SU-DHL-6 (cell line): ENCODE measurements at regions not wholly inside any gene's neighbourhood (a gene's known extent, or its start where the extent isn't known, plus 50 kb on each side); places are given as distances from the start of the nearest gene placed in this dataset.

Experiments used
- H2AFZ ChIP-seq: fragments of 200-600 bp; sonication (generic); 2 replicates; pipeline ENCODE4 v1.6.1; 2014; ENCODE audit warnings: low read depth, mild to moderate bottlenecking, moderate library complexity, mixed read lengths, antibody characterized with exemption, low read length; ENCODE audit not compliant: severe bottlenecking
- H3F3A ChIP-seq: fragments of 200-600 bp; shearing (Covaris generic); 2 replicates; pipeline ENCODE4 v1.6.0; 2016; ENCODE audit warnings: antibody characterized with exemption, mild to moderate bottlenecking; ENCODE audit not compliant: insufficient read depth
- H3K27ac ChIP-seq: fragments of 200-600 bp; sonication (generic); 2 replicates; pipeline ENCODE4 v1.5.1; 2016; ENCODE audit warnings: low read depth, mild to moderate bottlenecking, low read length, moderate library complexity, mixed read lengths
- H3K27me3 ChIP-seq: fragments of 200-600 bp; sonication (generic), shearing (Covaris generic); 2 replicates; pipeline ENCODE4 v1.6.0; 2014; ENCODE audit warnings: mild to moderate bottlenecking, low read length
- H3K36me3 ChIP-seq: fragments of 200-600 bp; sonication (generic); 2 replicates; pipeline ENCODE4 v1.6.1; 2014; ENCODE audit warnings: mild to moderate bottlenecking, low read length, mixed read lengths
- H3K4me2 ChIP-seq: fragments of 300-600, 200-600 bp; shearing (Covaris generic), sonication (generic); 2 replicates; pipeline ENCODE4 v1.6.0; 2014; ENCODE audit warnings: low read length, low read depth, mild to moderate bottlenecking; ENCODE audit not compliant: poor library complexity, severe bottlenecking
- H3K4me3 ChIP-seq: fragments of 200-600 bp; sonication (generic); 2 replicates; pipeline ENCODE4 v1.5.1; 2014; ENCODE audit warnings: antibody characterized with exemption, low read length, mild to moderate bottlenecking, mixed read lengths; ENCODE audit not compliant: insufficient read depth, poor library complexity, severe bottlenecking
- H3K79me2 ChIP-seq: fragments of 200-600 bp; sonication (generic); 2 replicates; pipeline ENCODE4 v1.6.1; 2014; ENCODE audit warnings: mild to moderate bottlenecking, low read length, moderate library complexity; ENCODE audit not compliant: insufficient read depth
- H3K9ac ChIP-seq: fragments of 200-600 bp; sonication (generic); 2 replicates; pipeline ENCODE4 v1.7.0; 2014; ENCODE audit warnings: mild to moderate bottlenecking, low read length
- H3K9me2 ChIP-seq: fragments of 200-600 bp; sonication (generic); replicated peaks from 2 replicates; pipeline ENCODE4 v1.6.1; 2014; ENCODE audit warnings: low read length; ENCODE audit not compliant: insufficient read depth
- H3K9me3 ChIP-seq: fragments of 200-600 bp; sonication (generic); 2 replicates; pipeline ENCODE4 v1.6.1; 2014; ENCODE audit warnings: low read length, mixed read lengths; ENCODE audit not compliant: insufficient read depth
- H4K20me1 ChIP-seq: fragments of 200-600 bp; sonication (generic); 2 replicates; pipeline ENCODE4 v1.6.1; 2014; ENCODE audit warnings: low read depth, mild to moderate bottlenecking, antibody characterized with exemption, low read length, moderate library complexity, mixed read lengths
- EZH2phosphoT487 ChIP-seq: fragments of 200-600 bp; sonication (generic), shearing (Covaris generic); conservative IDR thresholded peaks from 2 replicates; pipeline ENCODE4 v1.6.1; 2018; ENCODE audit warnings: mild to moderate bottlenecking, antibody characterized with exemption, low read length, moderate library complexity, mixed read lengths
- TF ChIP-seq, protein P1 (sequence below): fragments of 200-600 bp; sonication (generic); IDR thresholded peaks from one replicate; pipeline ENCODE4 v1.5.1; 2017; ENCODE audit warnings: antibody characterized with exemption, mild to moderate bottlenecking, low read length, moderate library complexity; ENCODE audit not compliant: insufficient read depth, poor library complexity, severe bottlenecking

DNA sequence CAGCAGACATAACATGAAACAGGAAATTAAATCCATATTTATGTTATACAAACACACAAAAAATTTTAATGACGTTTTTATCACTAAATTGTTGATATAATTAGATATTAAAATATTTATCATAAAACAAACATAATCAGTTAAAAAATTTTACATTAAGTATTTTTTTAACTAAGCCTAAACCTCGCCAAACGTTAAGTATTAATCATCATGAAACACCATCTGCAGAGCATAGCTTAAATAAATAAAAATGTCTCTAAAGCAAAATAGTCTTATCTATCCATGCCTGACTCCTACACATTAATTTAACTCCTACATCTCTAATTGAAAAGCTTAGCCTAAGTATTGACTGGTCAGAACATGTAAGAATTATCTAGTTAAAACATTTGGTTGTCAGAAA, 271.6 kb upstream of the RND3 start:
- H3F3A ChIP-seq: no peaks in the 10 kb centered on the region
- no peak overlapping the region for H3K27ac ChIP-seq
- no peaks in the 10 kb centered on the region for H3K9me2 ChIP-seq
- H2AFZ ChIP-seq: no peak overlapping the region
- no peaks in the 10 kb centered on the region for H3K79me2 ChIP-seq
- TF ChIP-seq, protein P1, sequence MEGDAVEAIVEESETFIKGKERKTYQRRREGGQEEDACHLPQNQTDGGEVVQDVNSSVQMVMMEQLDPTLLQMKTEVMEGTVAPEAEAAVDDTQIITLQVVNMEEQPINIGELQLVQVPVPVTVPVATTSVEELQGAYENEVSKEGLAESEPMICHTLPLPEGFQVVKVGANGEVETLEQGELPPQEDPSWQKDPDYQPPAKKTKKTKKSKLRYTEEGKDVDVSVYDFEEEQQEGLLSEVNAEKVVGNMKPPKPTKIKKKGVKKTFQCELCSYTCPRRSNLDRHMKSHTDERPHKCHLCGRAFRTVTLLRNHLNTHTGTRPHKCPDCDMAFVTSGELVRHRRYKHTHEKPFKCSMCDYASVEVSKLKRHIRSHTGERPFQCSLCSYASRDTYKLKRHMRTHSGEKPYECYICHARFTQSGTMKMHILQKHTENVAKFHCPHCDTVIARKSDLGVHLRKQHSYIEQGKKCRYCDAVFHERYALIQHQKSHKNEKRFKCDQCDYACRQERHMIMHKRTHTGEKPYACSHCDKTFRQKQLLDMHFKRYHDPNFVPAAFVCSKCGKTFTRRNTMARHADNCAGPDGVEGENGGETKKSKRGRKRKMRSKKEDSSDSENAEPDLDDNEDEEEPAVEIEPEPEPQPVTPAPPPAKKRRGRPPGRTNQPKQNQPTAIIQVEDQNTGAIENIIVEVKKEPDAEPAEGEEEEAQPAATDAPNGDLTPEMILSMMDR: no peak
- no peak for TF ChIP-seq EZH2phosphoT487
- H3K4me3 ChIP-seq: no peak overlapping the region
- H3K9ac ChIP-seq: no peak overlapping the region
- H3K27me3 ChIP-seq: no peaks in the 10 kb centered on the region
- no peak overlapping the region for H3K4me2 ChIP-seq
- H3K9me3 ChIP-seq: no peaks in the 10 kb centered on the region
- no peaks in the 10 kb centered on the region for H4K20me1 ChIP-seq
- H3K36me3 ChIP-seq: no peaks in the 10 kb centered on the region

DNA sequence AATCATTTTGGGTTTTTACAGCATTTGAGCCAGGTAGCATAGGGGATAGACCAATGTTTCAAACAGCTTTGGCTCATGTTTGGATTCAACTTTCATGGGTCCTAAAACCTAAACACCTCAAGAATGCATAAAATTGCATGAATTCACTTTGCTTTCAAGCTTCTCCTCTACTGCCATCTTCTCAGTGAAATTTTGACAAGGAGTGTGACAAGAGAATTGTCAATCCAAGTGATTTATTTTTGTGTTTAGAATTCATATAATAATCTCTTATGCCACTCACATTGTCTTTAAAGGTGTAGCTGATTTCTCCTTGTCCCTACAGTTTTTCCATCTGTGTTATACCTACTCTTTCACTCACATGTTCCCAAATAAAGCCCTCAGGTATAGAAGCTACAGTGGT, 264.8 kb upstream of the RND3 start:
- Histone ChIP-seq H4K20me1 (no peaks in the 10 kb centered on the region), H3K4me3 (no peak overlapping the region), H3K9ac (no peak overlapping the region), H3F3A (no peaks in the 10 kb centered on the region), H3K9me3 (no peaks in the 10 kb centered on the region), H2AFZ (no peak overlapping the region), H3K9me2 (no peaks in the 10 kb centered on the region), H3K4me2 (no peak overlapping the region), H3K27ac (no peak overlapping the region), H3K79me2 (no peaks in the 10 kb centered on the region), H3K36me3 (no peaks in the 10 kb centered on the region), H3K27me3 (no peaks in the 10 kb centered on the region)
- no peak for TF ChIP-seq EZH2phosphoT487
- TF ChIP-seq, protein P1: no peak

DNA sequence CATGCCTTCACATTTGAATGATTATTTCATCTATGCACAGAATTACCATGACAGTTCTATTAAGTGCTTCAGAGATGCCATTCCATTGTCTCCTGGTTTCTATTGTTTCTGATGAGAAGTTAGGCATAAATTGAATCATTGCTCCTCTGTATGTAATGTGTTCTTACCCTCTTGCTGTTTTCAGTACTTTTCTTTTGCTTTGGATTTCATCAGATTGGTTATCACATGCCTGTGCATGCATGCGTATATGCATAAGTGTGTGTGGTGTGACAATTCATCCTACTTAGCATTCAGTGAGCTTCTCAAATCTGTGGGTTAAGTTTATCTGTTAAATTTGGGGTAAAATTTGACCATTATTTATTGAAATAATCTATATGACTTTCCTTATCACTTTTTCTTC, 263.3 kb upstream of the RND3 start:
- Histone ChIP-seq H2AFZ (no peak overlapping the region), H3K36me3 (no peaks in the 10 kb centered on the region), H3K27me3 (no peaks in the 10 kb centered on the region), H3K4me3 (no peak overlapping the region), H3K79me2 (no peaks in the 10 kb centered on the region), H3K27ac (no peak overlapping the region), H4K20me1 (no peaks in the 10 kb centered on the region), H3K9me2 (no peaks in the 10 kb centered on the region), H3K4me2 (no peak overlapping the region), H3K9ac (no peak overlapping the region), H3F3A (no peaks in the 10 kb centered on the region), H3K9me3 (no peaks in the 10 kb centered on the region)
- TF ChIP-seq EZH2phosphoT487: no peak
- TF ChIP-seq, protein P1: no peak

DNA sequence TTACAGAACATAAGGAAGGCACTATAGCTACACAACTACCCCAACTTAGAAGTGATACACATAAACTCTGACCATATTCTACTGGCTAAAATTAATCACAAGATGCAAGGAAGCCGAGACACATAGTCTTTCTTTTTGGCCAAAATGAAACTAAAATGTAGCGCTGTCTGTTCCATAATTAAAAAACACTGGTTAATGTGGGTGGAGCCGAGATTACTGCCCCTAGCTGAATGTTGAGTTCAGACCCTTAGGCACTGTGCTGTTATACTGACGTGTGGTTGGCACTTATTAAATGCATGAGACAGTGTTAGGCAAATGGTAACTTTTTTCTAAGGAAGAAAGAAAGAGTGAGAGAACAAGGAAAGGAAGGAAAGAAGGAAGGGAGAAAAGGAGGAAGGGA, 254.6 kb upstream of the RND3 start:
- Histone ChIP-seq H3K4me2 (no peak overlapping the region), H3K4me3 (no peak overlapping the region)

More for the DNA sequence above, 254.6 kb upstream of the RND3 start:
- no peaks in the 10 kb centered on the region for H3K27me3 ChIP-seq
- H3K9me3 ChIP-seq: no peaks in the 10 kb centered on the region
- H3K9ac ChIP-seq: no peak overlapping the region
- H4K20me1 ChIP-seq: no peaks in the 10 kb centered on the region
- H3F3A ChIP-seq: no peaks in the 10 kb centered on the region
- no peak overlapping the region for H2AFZ ChIP-seq
- H3K27ac ChIP-seq: no peak overlapping the region
- no peaks in the 10 kb centered on the region for H3K9me2 ChIP-seq
- H3K79me2 ChIP-seq: no peaks in the 10 kb centered on the region
- TF ChIP-seq, protein P1: no peak
- H3K36me3 ChIP-seq: no peaks in the 10 kb centered on the region
